MCF 10A (cell line): ENCODE measurements at regions not wholly inside any gene's neighbourhood (a gene's known extent, or its start where the extent isn't known, plus 50 kb on each side); places are given as distances from the start of the nearest gene placed in this dataset.

Experiments used
- BruUV-seq: library from RNA; stranded (reverse); fragments of 400-500 nt; replicated peaks from 2 replicates; lab custom pipeline; 2021; lab: Mats Ljungman, UMichigan
- CTCF ChIA-PET: fragments of 300-600 bp; sonication (Branson Sonifier 250); formaldehyde crosslinking; extraction: SDS; loops from one replicate; lab custom pipeline; 2021; ENCODE audit warnings: antibody characterized with exemption, inconsistent platforms; lab: Yijun Ruan, JAX
- POLR2A ChIA-PET: fragments of 300-600, 350-650 bp; sonication (Branson Sonifier 250); formaldehyde crosslinking; extraction: SDS; loops from one replicate; lab custom pipeline; 2020; ENCODE audit warnings: antibody characterized with exemption, inconsistent platforms; lab: Yijun Ruan, JAX
- DNase-seq: peaks from one replicate; pipeline ENCODE4 v3.0.0-alpha.2; 2018; ENCODE audit not compliant: unreplicated experiment
- H3K27ac Mint-ChIP-seq: one replicate; pipeline ENCODE4 v1.8.0; 2022; ENCODE audit warnings: mild to moderate bottlenecking, low read depth, mixed read lengths; ENCODE audit not compliant: unreplicated experiment
- H3K27me3 Mint-ChIP-seq: one replicate; pipeline ENCODE4 v1.8.0; 2022; ENCODE audit warnings: mixed read lengths; ENCODE audit not compliant: insufficient read depth, unreplicated experiment
- H3K36me3 Mint-ChIP-seq: one replicate; pipeline ENCODE4 v1.8.0; 2022; ENCODE audit warnings: mild to moderate bottlenecking, moderate library complexity, mixed read lengths; ENCODE audit not compliant: insufficient read depth, unreplicated experiment
- H3K4me1 Mint-ChIP-seq: one replicate; pipeline ENCODE4 v1.8.0; 2022; ENCODE audit warnings: mixed read lengths; ENCODE audit not compliant: insufficient read depth, unreplicated experiment
- H3K4me3 Mint-ChIP-seq: one replicate; pipeline ENCODE4 v1.8.0; 2022; ENCODE audit warnings: mild to moderate bottlenecking, moderate library complexity, mixed read lengths; ENCODE audit not compliant: unreplicated experiment
- H3K9me3 Mint-ChIP-seq: one replicate; pipeline ENCODE4 v1.8.0; 2022; ENCODE audit warnings: mixed read lengths; ENCODE audit not compliant: unreplicated experiment
- intact Hi-C: fragments of 100-400 bp; cut with micrococcal nuclease; formaldehyde crosslinking; loops from 2 replicates; pipeline ENCODE4 v1.14.1; 2022
- TF ChIP-seq, protein P1 (sequence below): fragments of 200-600 bp; IDR thresholded peaks from one replicate; pipeline ENCODE4 v1.8.0; 2022; ENCODE audit warnings: antibody characterized with exemption, mild to moderate bottlenecking; ENCODE audit not compliant: unreplicated experiment

DNA sequence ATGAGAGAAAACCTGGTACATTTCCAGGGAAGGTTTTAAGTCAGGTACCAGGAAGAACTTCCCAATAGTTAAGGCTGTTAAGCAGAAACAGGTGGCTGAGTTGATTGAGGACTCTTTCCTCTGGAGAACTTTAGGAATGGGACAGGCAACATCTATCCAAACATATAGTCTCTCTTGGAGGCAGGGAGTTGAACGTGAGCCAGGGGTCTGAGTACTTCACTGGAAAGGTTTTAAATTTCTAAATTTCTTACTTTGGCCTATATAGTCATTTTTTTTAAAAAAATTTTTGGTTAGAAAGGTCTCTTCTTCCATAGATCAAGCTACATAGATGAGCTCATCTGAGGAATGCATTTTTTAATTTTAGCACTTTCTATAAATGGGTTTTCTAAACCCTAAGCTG lies 261.4 kb upstream of the TCF4 start:
- TF ChIP-seq, protein P1, sequence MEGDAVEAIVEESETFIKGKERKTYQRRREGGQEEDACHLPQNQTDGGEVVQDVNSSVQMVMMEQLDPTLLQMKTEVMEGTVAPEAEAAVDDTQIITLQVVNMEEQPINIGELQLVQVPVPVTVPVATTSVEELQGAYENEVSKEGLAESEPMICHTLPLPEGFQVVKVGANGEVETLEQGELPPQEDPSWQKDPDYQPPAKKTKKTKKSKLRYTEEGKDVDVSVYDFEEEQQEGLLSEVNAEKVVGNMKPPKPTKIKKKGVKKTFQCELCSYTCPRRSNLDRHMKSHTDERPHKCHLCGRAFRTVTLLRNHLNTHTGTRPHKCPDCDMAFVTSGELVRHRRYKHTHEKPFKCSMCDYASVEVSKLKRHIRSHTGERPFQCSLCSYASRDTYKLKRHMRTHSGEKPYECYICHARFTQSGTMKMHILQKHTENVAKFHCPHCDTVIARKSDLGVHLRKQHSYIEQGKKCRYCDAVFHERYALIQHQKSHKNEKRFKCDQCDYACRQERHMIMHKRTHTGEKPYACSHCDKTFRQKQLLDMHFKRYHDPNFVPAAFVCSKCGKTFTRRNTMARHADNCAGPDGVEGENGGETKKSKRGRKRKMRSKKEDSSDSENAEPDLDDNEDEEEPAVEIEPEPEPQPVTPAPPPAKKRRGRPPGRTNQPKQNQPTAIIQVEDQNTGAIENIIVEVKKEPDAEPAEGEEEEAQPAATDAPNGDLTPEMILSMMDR, result no peak
- Mint-ChIP-seq H3K4me3 (no peak overlapping the region), H3K9me3 (no peaks in the 10 kb centered on the region), H3K27me3 (no peaks in the 10 kb centered on the region), H3K36me3 (no peaks in the 10 kb centered on the region), H3K4me1 (no peaks in the 10 kb centered on the region), H3K27ac (no peak overlapping the region)
- ChIA-PET CTCF (interaction anchor here (0.6 kb wide), 1 partner anchor 272 kb away, joined by 3 read pairs; no protein-coding TSS in a partner anchor), POLR2A (no interaction called here)
- intact Hi-C loops, result no loop called here
- no peak for DNase-seq
- no TSS peak for BruUV-seq

DNA sequence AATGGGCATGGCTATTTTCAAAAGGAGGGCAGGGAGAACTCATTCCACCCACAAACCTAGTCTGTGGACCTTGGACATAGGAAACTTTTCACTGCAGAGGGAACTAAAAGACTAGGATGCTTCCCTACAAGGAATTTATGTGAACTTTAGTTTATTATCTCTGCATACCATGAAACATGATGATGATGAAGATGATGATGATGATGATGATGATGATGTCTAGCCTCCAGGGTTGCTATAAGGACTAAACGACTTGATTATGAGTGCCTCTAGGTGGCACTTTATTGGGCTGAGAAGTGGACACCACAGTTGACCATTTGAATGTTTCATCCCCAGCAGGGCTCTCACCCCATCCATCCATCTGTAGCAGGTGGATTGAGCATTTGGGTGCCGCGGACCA lies 260.0 kb upstream of the TCF4 start:
- H3K27ac Mint-ChIP-seq, result no peak overlapping the region
- intact Hi-C loops, result no loop called here
- H3K4me3 Mint-ChIP-seq, result no peak overlapping the region
- BruUV-seq, result no TSS peak
- H3K36me3 Mint-ChIP-seq, result no peaks in the 10 kb centered on the region
- DNase-seq, result no peak
- H3K27me3 Mint-ChIP-seq, result no peaks in the 10 kb centered on the region
- no peaks in the 10 kb centered on the region for H3K9me3 Mint-ChIP-seq
- POLR2A ChIA-PET, result no interaction called here
- CTCF ChIA-PET, result no interaction called here
- TF ChIP-seq, protein P1, result no peak
- H3K4me1 Mint-ChIP-seq, result no peaks in the 10 kb centered on the region

- no peaks in the 10 kb centered on the region for H3K4me1 Mint-ChIP-seq
- H3K27ac Mint-ChIP-seq, result no peak overlapping the region
- CTCF ChIA-PET, result interaction anchor here (0.7 to 1.0 kb wide), 2 partner anchors 430 to 731 kb away, joined by 4 to 6 read pairs; no protein-coding TSS in a partner anchor
- H3K27me3 Mint-ChIP-seq, result no peaks in the 10 kb centered on the region
- POLR2A ChIA-PET, result interaction anchor here (0.6 kb wide), 1 partner anchor 11 kb away, joined by 3 read pairs; no protein-coding TSS in a partner anchor
- intact Hi-C loops, result no loop called here
- DNase-seq, result no peak
- H3K4me3 Mint-ChIP-seq, result no peak overlapping the region
- TF ChIP-seq, protein P1, result no peak
- no peaks in the 10 kb centered on the region for H3K9me3 Mint-ChIP-seq
- BruUV-seq, result no TSS peak
- no peaks in the 10 kb centered on the region for H3K36me3 Mint-ChIP-seq
Measured at GRCh38 chr18:55845221-55845620, 257.2 kb upstream of the TCF4 start.

DNA sequence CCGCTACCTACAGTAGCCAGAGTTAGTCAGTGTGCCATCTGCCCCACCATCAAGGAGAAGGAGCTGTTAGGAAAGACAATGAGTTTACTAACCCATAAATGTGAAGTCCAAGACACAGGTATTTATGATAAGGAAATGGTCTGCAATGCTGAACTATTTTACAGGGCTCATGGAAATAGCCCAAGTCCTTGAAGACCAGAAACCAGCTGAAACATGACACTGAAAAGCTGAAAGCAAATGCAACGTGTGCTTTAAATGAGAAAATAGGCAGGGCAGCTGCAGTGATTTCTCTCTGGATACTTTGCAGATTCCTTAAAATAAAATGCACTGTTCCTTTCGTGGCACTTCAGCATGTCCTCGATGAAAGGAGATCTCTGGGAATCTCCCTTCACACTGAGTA lies 256.4 kb upstream of the TCF4 start:
- TF ChIP-seq, protein P1, result no peak
- ChIA-PET POLR2A (interaction anchor here (0.7 to 1.3 kb wide), 4 partner anchors 9 to 211 kb away, joined by 3 to 5 read pairs (median 4); no protein-coding TSS in a partner anchor), CTCF (no interaction called here)
- DNase-seq, result no peak
- intact Hi-C loops, result no loop called here
- Mint-ChIP-seq H3K4me3 (no peak overlapping the region), H3K4me1 (peaks cover 7% of the 10 kb centered on the region), H3K36me3 (no peaks in the 10 kb centered on the region), H3K27me3 (no peaks in the 10 kb centered on the region), H3K9me3 (no peaks in the 10 kb centered on the region), H3K27ac (no peak overlapping the region)
- BruUV-seq, result no TSS peak
